BE2C (cell line): ENCODE measurements at regions not wholly inside any gene's neighbourhood (a gene's known extent, or its start where the extent isn't known, plus 50 kb on each side); places are given as distances from the start of the nearest gene placed in this dataset.

Source experiments
- DNase-seq: peaks from one replicate; pipeline ENCODE4 v3.0.0-alpha.2; 2020
- H3K27me3 ChIP-seq: fragments of 250-450 bp; sonication (Bioruptor Pico); 2 replicates; pipeline ENCODE4 v1.5.1; 2020; ENCODE audit warnings: mild to moderate bottlenecking
- H3K36me3 ChIP-seq: fragments of 250-450 bp; sonication (Bioruptor Pico); 2 replicates; pipeline ENCODE4 v1.5.1; 2020; ENCODE audit warnings: mild to moderate bottlenecking
- H3K4me1 ChIP-seq: fragments of 250-450 bp; sonication (Bioruptor Pico); 2 replicates; pipeline ENCODE4 v1.5.1; 2020
- H3K4me3 ChIP-seq: 2 replicates; pipeline ENCODE4 v1.5.1; 2011; ENCODE audit warnings: low read depth, low read length
- H3K9me3 ChIP-seq: fragments of 250-450 bp; sonication (Bioruptor Pico); 2 replicates; pipeline ENCODE4 v1.5.1; 2020
- CTCF ChIP-seq: IDR thresholded peaks from 2 replicates; pipeline ENCODE4 v1.5.1; 2012; ENCODE audit warnings: mild to moderate bottlenecking, low read depth, low read length

GRCh38 chr17:45649796-45650195 is 134.3 kb upstream of the CRHR1 start:
- no peak for DNase-seq
- H3K27me3 ChIP-seq = peaks cover 6% of the 10 kb centered on the region; the same call in 1 of the 2 replicates
- no peaks in the 10 kb centered on the region for H3K4me1 ChIP-seq
- no peaks in the 10 kb centered on the region for H3K9me3 ChIP-seq
- no peak overlapping the region for H3K4me3 ChIP-seq
- no peak for TF ChIP-seq CTCF
- no peaks in the 10 kb centered on the region for H3K36me3 ChIP-seq

- no peak for DNase-seq
- H3K4me3 ChIP-seq = no peak overlapping the region
- no peaks in the 10 kb centered on the region for H3K4me1 ChIP-seq
- no peaks in the 10 kb centered on the region for H3K36me3 ChIP-seq
- no peaks in the 10 kb centered on the region for H3K9me3 ChIP-seq
- peaks cover 3% of the 10 kb centered on the region; the same call in 1 of the 2 replicates for H3K27me3 ChIP-seq
- TF ChIP-seq CTCF = no peak
Observed at GRCh38 chr17:45650561-45650960, 133.6 kb upstream of the CRHR1 start.

GRCh38 chr17:45651145-45651709 is 132.9 kb upstream of the CRHR1 start:
- H3K36me3 ChIP-seq = no peaks in the 10 kb centered on the region
- no peaks in the 10 kb centered on the region for H3K9me3 ChIP-seq
- H3K4me1 ChIP-seq = no peaks in the 10 kb centered on the region
- no peak for DNase-seq
- no peak overlapping the region for H3K4me3 ChIP-seq
- TF ChIP-seq CTCF = no peak
- no peaks in the 10 kb centered on the region for H3K27me3 ChIP-seq

- no peaks in the 10 kb centered on the region for H3K9me3 ChIP-seq
- TF ChIP-seq CTCF = no peak
- no peak for DNase-seq
- H3K36me3 ChIP-seq = no peaks in the 10 kb centered on the region
- no peak overlapping the region for H3K4me3 ChIP-seq
- no peaks in the 10 kb centered on the region for H3K27me3 ChIP-seq
- no peaks in the 10 kb centered on the region for H3K4me1 ChIP-seq
Observed at GRCh38 chr17:45653616-45654015, 130.5 kb upstream of the CRHR1 start.

GRCh38 chr17:45656527-45657181 is 127.5 kb upstream of the CRHR1 start:
- no peak for DNase-seq
- no peaks in the 10 kb centered on the region for H3K4me1 ChIP-seq
- H3K27me3 ChIP-seq = peaks cover 13% of the 10 kb centered on the region
- TF ChIP-seq CTCF = no peak
- H3K36me3 ChIP-seq = no peaks in the 10 kb centered on the region
- no peak overlapping the region for H3K4me3 ChIP-seq
- H3K9me3 ChIP-seq = no peaks in the 10 kb centered on the region

GRCh38 chr17:45660474-45660873 is 123.6 kb upstream of the CRHR1 start:
- DNase-seq = no peak
- Histone ChIP-seq H3K4me1 (no peaks in the 10 kb centered on the region), H3K4me3 (no peak overlapping the region), H3K9me3 (no peaks in the 10 kb centered on the region), H3K27me3 (peaks cover 13% of the 10 kb centered on the region), H3K36me3 (no peaks in the 10 kb centered on the region)
- TF ChIP-seq CTCF = no peak
